Spleen (tissue), 7 donors: ENCODE measurements at regions not wholly inside any gene's neighbourhood (a gene's known extent, or its start where the extent isn't known, plus 50 kb on each side); places are given as distances from the start of the nearest gene placed in this dataset.

ENCODE experiments used
- CTCF ChIP-seq, 11 experiments: fragments of 200-600 bp in 7 of 11; fragments of 450-650 bp in 4 of 11; sonication (generic) in 4 of 11; IDR thresholded peaks in 8 of 11; conservative IDR thresholded peaks in 3 of 11; 1 replicate in 7 of 11; 2 replicates in 4 of 11; pipeline versions ENCODE4 v1.4.0 to v1.8.0; 2016 to 2021; ENCODE audit warnings: antibody characterized with exemption in 11 of 11, inconsistent platforms in 4 of 11, mild to moderate bottlenecking in 1 of 11
- POLR2A ChIP-seq, 3 donors: fragments of 450-650 bp; IDR thresholded peaks; one replicate each; pipeline ENCODE4 v1.5.1; 2017; ENCODE audit warnings: antibody characterized with exemption in 3 of 3, mild to moderate bottlenecking in 1 of 3
- POLR2AphosphoS5 ChIP-seq, 3 donors: sonication (generic); formaldehyde crosslinking; IDR thresholded peaks; one replicate each; pipeline ENCODE4 v1.5.1; 2017; ENCODE audit warnings: antibody characterized with exemption in 3 of 3
- donor health status: DM: no; HTN: no; CAD: no; lungs with moderate emphysema.
- donor health status: DM: no; HTN: no; CAD: no.
- donor health status: DM: no; HTN: no; CAD: no.

- TF ChIP-seq POLR2AphosphoS5 (IDR thresholded peaks at IDR 0.05), result no peak
- TF ChIP-seq CTCF (IDR thresholded peaks at IDR 0.05 in 8 of 11, conservative IDR thresholded peaks at IDR 0.05 in 3 of 11), result no peak
- no peak for TF ChIP-seq POLR2A (IDR thresholded peaks at IDR 0.05)
Measured at GRCh38 chr7:48703466-48703865, 220.9 kb upstream of the CDC14C start.
